ENCODE measurements at regions not wholly inside any gene's neighbourhood (a gene's known extent, or its start where the extent isn't known, plus 50 kb on each side); places are given as distances from the start of the nearest gene placed in this dataset.

GRCh38 chr16:8182761-8183160 lies 407.6 kb downstream of the TMEM114 start:
- TF ChIP-seq CTCF (IDR thresholded peaks at IDR 0.05) = no peak
- no peak for TF ChIP-seq POLR2A (IDR thresholded peaks at IDR 0.05)
